Memory B cell (primary cell): ENCODE measurements at regions not wholly inside any gene's neighbourhood (a gene's known extent, or its start where the extent isn't known, plus 50 kb on each side); places are given as distances from the start of the nearest gene placed in this dataset.
"Not testable (repeated sequence)": the region's sequence is repeated elsewhere in the genome, so short reads cannot be mapped to it uniquely, and the experiment has no call there.

Source experiments
- ATAC-seq: fragments of 150-1000 bp; cut with Tn5 transposase; 2 replicates; pipeline ENCODE4 v1.10.0; 2021; ENCODE audit warnings: low read depth, mild to moderate bottlenecking, moderate library complexity
- DNase-seq, 2 donors: peaks; one replicate each; pipeline ENCODE4 v3.0.0; 2022; ENCODE audit warnings: low spot score in 2 of 2
- H3K27ac Mint-ChIP-seq: one replicate; pipeline ENCODE4 v1.8.0; 2022; ENCODE audit warnings: mild to moderate bottlenecking, moderate library complexity, mixed read lengths
- H3K27me3 Mint-ChIP-seq: one replicate; pipeline ENCODE4 v1.8.0; 2022; ENCODE audit warnings: mixed read lengths
- H3K36me3 Mint-ChIP-seq: one replicate; pipeline ENCODE4 v1.8.0; 2022; ENCODE audit warnings: mild to moderate bottlenecking, mixed read lengths
- H3K4me1 Mint-ChIP-seq: one replicate; pipeline ENCODE4 v1.8.0; 2022; ENCODE audit warnings: mixed read lengths
- H3K4me3 Mint-ChIP-seq: one replicate; pipeline ENCODE4 v1.8.0; 2022; ENCODE audit warnings: mild to moderate bottlenecking, moderate library complexity, mixed read lengths
- H3K9me3 Mint-ChIP-seq: one replicate; pipeline ENCODE4 v1.8.0; 2022; ENCODE audit warnings: mixed read lengths

DNA sequence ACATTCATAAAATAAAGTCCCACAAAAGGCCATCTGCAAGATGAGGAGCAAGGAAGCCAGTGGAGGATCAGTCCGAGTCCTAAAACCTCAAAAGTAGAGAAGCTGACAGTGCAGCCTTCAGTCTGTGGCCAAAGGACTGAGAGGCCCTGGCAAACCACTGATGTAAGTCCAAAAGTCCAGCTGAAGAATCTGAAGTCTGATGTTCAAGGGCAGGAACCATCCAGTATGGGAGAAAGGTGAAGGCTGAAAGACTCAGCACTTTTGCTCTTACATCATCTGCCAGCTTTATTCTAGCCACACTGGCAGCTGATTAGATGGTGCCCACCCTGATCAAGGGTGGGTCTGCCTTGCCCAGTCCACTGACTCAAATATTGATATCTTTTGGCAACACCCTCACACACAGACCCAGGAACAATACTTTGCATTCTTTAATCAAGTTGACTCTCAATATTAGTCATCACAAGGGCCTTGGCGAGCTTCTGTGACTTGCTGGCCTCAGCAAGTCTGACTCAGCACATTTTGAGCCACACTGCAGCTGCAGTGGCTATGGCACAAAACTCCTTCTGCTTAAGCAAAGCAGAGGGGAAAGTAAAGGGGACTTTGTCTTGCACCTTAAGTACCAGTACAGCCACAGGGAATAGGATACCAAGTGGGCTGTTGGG lies 1370.3 kb upstream of the CITED2 start:
- ATAC-seq: no peak
- no peak for DNase-seq
- Mint-ChIP-seq H3K9me3 (peaks cover 7% of the 10 kb centered on the region), H3K27me3 (no peaks in the 10 kb centered on the region), H3K27ac (no peak overlapping the region), H3K36me3 (no peaks in the 10 kb centered on the region), H3K4me3 (no peak overlapping the region), H3K4me1 (no peaks in the 10 kb centered on the region)

GRCh38 chr6:140736231-140736630 lies 1361.8 kb upstream of the CITED2 start:
- H3K4me1 Mint-ChIP-seq: no peaks in the 10 kb centered on the region
- DNase-seq (no peak), ATAC-seq (no peak)
- no peak overlapping the region for H3K4me3 Mint-ChIP-seq
- peaks cover 1% of the 10 kb centered on the region for H3K9me3 Mint-ChIP-seq
- no peaks in the 10 kb centered on the region for H3K36me3 Mint-ChIP-seq
- no peak overlapping the region for H3K27ac Mint-ChIP-seq
- no peaks in the 10 kb centered on the region for H3K27me3 Mint-ChIP-seq

GRCh38 chr6:140732991-140733390 lies 1358.5 kb upstream of the CITED2 start:
- H3K36me3 Mint-ChIP-seq: no peaks in the 10 kb centered on the region
- H3K4me1 Mint-ChIP-seq: no peaks in the 10 kb centered on the region
- no peak overlapping the region for H3K4me3 Mint-ChIP-seq
- no peaks in the 10 kb centered on the region for H3K27me3 Mint-ChIP-seq
- peaks cover 1% of the 10 kb centered on the region for H3K9me3 Mint-ChIP-seq
- DNase-seq (no peak), ATAC-seq (no peak)
- H3K27ac Mint-ChIP-seq: no peak overlapping the region

- DNase-seq (no peak), ATAC-seq (no peak)
- Mint-ChIP-seq H3K4me3 (no peak overlapping the region), H3K36me3 (no peaks in the 10 kb centered on the region), H3K4me1 (no peaks in the 10 kb centered on the region), H3K9me3 (no peaks in the 10 kb centered on the region), H3K27ac (no peak overlapping the region), H3K27me3 (no peaks in the 10 kb centered on the region)
Observed at GRCh38 chr6:140732155-140732554, 1357.7 kb upstream of the CITED2 start.

DNA sequence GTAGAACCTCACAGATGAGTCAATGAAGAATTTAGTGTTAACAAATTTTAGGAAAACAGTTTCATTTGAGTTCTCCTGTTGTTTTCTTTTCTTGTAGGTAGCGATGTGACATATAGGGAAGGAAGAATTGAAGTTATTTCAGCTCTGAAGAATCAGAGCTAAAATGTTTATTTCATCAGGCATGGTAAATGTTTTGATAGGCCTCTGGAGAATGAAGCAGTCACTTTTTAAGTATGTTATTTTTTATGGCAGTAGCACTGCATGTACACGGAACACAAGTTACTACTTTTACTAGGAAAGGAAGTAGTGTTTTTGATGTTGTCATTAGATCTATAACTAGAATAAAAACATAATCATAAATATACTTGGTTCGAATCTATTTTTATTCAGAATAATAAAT lies 1357.3 kb upstream of the CITED2 start:
- ATAC-seq: no peak
- H3K27ac Mint-ChIP-seq: no peak overlapping the region
- H3K4me1 Mint-ChIP-seq: no peaks in the 10 kb centered on the region
- H3K4me3 Mint-ChIP-seq: no peak overlapping the region
- no peaks in the 10 kb centered on the region for H3K36me3 Mint-ChIP-seq
- H3K9me3 Mint-ChIP-seq: no peaks in the 10 kb centered on the region
- no peaks in the 10 kb centered on the region for H3K27me3 Mint-ChIP-seq
- DNase-seq: no peak

GRCh38 chr6:140729521-140729920 lies 1355.1 kb upstream of the CITED2 start:
- Mint-ChIP-seq H3K27ac (no peak overlapping the region), H3K4me1 (no peaks in the 10 kb centered on the region), H3K27me3 (no peaks in the 10 kb centered on the region), H3K9me3 (no peaks in the 10 kb centered on the region), H3K36me3 (no peaks in the 10 kb centered on the region), H3K4me3 (no peak overlapping the region)
- DNase-seq (no peak), ATAC-seq (no peak)

DNA sequence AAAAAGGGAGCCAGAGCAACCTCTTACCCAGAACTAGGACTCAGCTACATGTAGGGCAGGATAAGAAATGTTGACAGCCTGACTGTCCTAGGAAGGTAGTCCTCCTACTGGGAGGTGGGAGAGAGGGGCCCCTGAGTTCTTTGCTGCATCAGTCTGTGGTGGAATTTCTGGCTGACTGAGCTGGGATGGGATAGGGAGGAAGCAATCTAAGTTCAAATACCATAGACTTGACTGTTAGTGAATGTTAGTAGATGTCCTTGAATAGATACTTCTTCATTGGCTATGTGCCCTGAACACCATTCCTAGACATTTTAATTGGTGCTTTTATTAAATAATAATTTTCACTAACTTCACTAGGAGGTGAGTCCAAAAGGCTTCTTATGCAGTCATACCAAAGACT lies 1343.6 kb upstream of the CITED2 start:
- DNase-seq: no peak
- Mint-ChIP-seq H3K27me3 (no peaks in the 10 kb centered on the region), H3K4me1 (no peaks in the 10 kb centered on the region), H3K4me3 (no peak overlapping the region), H3K9me3 (peaks cover 4% of the 10 kb centered on the region), H3K36me3 (peaks cover 2% of the 10 kb centered on the region), H3K27ac (no peak overlapping the region)
- no peak for ATAC-seq

- H3K27me3 Mint-ChIP-seq: no peaks in the 10 kb centered on the region
- peaks cover 2% of the 10 kb centered on the region for H3K36me3 Mint-ChIP-seq
- H3K27ac Mint-ChIP-seq: no peak overlapping the region
- no peak for ATAC-seq
- H3K9me3 Mint-ChIP-seq: peaks cover 4% of the 10 kb centered on the region
- DNase-seq: no peak
- peaks cover 8% of the 10 kb centered on the region for H3K4me1 Mint-ChIP-seq
- no peak overlapping the region for H3K4me3 Mint-ChIP-seq
Observed at GRCh38 chr6:140713495-140713894, 1339.0 kb upstream of the CITED2 start.

GRCh38 chr6:140711019-140711613 lies 1336.7 kb upstream of the CITED2 start:
- H3K9me3 Mint-ChIP-seq: no peaks in the 10 kb centered on the region
- no peak overlapping the region for H3K27ac Mint-ChIP-seq
- no peaks in the 10 kb centered on the region for H3K27me3 Mint-ChIP-seq
- H3K4me1 Mint-ChIP-seq: peaks cover 8% of the 10 kb centered on the region
- ATAC-seq (peak; percentile 61), DNase-seq (no peak)
- H3K4me3 Mint-ChIP-seq: no peak overlapping the region
- no peaks in the 10 kb centered on the region for H3K36me3 Mint-ChIP-seq

GRCh38 chr6:140708441-140708840 lies 1334.0 kb upstream of the CITED2 start:
- ATAC-seq (no peak), DNase-seq (no peak)
- Mint-ChIP-seq H3K27me3 (no peaks in the 10 kb centered on the region), H3K4me1 (peaks cover 8% of the 10 kb centered on the region), H3K27ac (no peak overlapping the region), H3K36me3 (no peaks in the 10 kb centered on the region), H3K9me3 (no peaks in the 10 kb centered on the region), H3K4me3 (no peak overlapping the region)

- H3K4me1 Mint-ChIP-seq, H3K9me3 Mint-ChIP-seq, DNase-seq, H3K27me3 Mint-ChIP-seq, H3K36me3 Mint-ChIP-seq, ATAC-seq, H3K4me3 Mint-ChIP-seq, H3K27ac Mint-ChIP-seq: not testable (repeated sequence)
Observed at GRCh38 chr6:140704008-140704407, 1329.6 kb upstream of the CITED2 start.

DNA sequence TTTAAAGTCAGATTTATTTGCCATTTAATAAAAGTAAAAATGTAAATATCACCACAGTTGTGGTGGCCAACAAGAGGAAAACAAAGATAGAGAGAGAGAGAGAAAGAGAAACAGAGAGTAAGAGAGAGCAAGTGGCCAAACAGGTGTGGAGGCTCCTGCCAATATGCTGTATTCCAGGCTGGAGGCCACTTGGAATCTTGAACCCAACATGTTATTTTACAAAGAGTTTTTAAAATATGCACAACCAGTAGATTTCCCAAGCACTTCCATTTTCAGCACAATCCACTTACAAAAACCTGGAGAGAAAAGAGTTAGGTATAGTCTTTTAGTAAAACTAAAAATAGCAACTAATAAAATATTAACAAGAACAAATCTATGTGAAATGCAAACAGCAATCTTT lies 1323.1 kb upstream of the CITED2 start:
- Mint-ChIP-seq H3K27me3 (no peaks in the 10 kb centered on the region), H3K4me1 (no peaks in the 10 kb centered on the region), H3K4me3 (no peak overlapping the region), H3K36me3 (no peaks in the 10 kb centered on the region), H3K27ac (no peak overlapping the region), H3K9me3 (no peaks in the 10 kb centered on the region)
- DNase-seq: no peak
- ATAC-seq: no peak

DNA sequence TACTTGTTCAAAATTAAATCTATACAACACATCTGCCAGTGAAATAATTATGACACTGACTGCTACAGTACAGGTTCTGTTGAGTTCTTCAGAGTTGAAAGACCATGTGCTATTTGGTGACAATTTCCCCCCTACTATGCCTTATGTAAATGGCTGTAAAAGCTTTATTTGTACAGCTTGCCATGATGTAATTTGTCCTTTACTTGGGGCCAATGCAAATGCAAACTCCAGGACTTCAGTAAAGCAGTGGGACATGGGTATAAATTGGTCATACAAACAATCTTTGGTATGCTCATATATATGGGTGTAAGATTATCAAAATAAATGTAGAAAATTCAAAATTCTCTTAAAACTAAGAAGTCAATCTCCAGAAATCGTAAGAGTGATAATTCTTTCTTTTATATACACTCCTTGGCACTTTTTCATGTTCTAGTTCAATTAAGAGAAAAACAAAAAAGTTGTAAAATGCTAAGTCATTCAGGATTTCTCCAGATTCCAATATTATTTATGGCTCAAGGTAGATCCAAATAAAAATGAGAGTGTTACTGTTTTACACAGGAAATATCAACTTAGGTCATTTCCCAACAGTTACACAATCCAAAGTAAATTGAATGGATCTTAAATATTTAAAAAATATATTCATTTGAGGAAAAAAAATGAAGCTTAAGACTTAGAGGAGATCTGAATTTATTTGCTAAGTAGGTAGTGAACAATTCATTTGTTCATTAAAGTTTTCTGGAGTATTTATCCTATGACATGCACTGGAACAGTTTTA lies 1310.5 kb upstream of the CITED2 start:
- DNase-seq: no peak
- Mint-ChIP-seq H3K27ac (no peak overlapping the region), H3K4me3 (no peak overlapping the region), H3K27me3 (peaks cover 2% of the 10 kb centered on the region), H3K4me1 (no peaks in the 10 kb centered on the region), H3K9me3 (peaks cover 1% of the 10 kb centered on the region), H3K36me3 (no peaks in the 10 kb centered on the region)
- no peak for ATAC-seq

- Mint-ChIP-seq H3K36me3 (peaks cover 2% of the 10 kb centered on the region), H3K9me3 (peaks cover 2% of the 10 kb centered on the region), H3K4me3 (no peak overlapping the region), H3K27ac (no peak overlapping the region), H3K4me1 (no peaks in the 10 kb centered on the region), H3K27me3 (peaks cover 3% of the 10 kb centered on the region)
- no peak for DNase-seq
- no peak for ATAC-seq
Observed at GRCh38 chr6:140677781-140678528, 1303.5 kb upstream of the CITED2 start.
